Activated CD4-positive, CD25-positive, alpha-beta regulatory T cell treated with anti-CD3 and anti-CD28 coated beads, Interleukin-2, amount 50 U/mL, for 24 hours (primary cell): ENCODE measurements at regions not wholly inside any gene's neighbourhood (a gene's known extent, or its start where the extent isn't known, plus 50 kb on each side); places are given as distances from the start of the nearest gene placed in this dataset.
"Not testable (repeated sequence)": the region's sequence is repeated elsewhere in the genome, so short reads cannot be mapped to it uniquely, and the experiment has no call there.

ENCODE experiments used
- ATAC-seq, 2 donors: fragments of 150-1000 bp; cut with Tn5 transposase; one replicate each; pipeline ENCODE4 v1.10.0; 2021; ENCODE audit warnings: mild to moderate bottlenecking in 1 of 2, moderate library complexity in 1 of 2

GRCh38 chr1:157407917-157408525 is 144.3 kb downstream of the FCRL5 start:
- ATAC-seq, result no peak

- ATAC-seq, result no peak
Measured at GRCh38 chr1:157407367-157407766, 144.9 kb downstream of the FCRL5 start.

- ATAC-seq, result no peak
Measured at GRCh38 chr1:157405662-157406061, 146.7 kb downstream of the FCRL5 start.

GRCh38 chr1:157404614-157405013 is 147.7 kb downstream of the FCRL5 start:
- no peak for ATAC-seq

- no peak for ATAC-seq
Measured at GRCh38 chr1:157404063-157404501, 148.2 kb downstream of the FCRL5 start.

- no peak for ATAC-seq
Measured at GRCh38 chr1:157403608-157404007, 148.7 kb downstream of the FCRL5 start.

- ATAC-seq, result no peak
Measured at GRCh38 chr1:157403203-157403602, 149.1 kb downstream of the FCRL5 start.

- ATAC-seq, result no peak
Measured at GRCh38 chr1:157400766-157401165, 151.5 kb downstream of the FCRL5 start.

GRCh38 chr1:157399984-157400382 is 152.3 kb downstream of the FCRL5 start:
- ATAC-seq, result peak; percentile 25 to 48

GRCh38 chr1:157399343-157399983 is 152.9 kb downstream of the FCRL5 start:
- ATAC-seq, result no peak

GRCh38 chr1:157390651-157391050 is 161.7 kb downstream of the FCRL5 start:
- ATAC-seq, result no peak

GRCh38 chr1:157388057-157388456 is 164.3 kb downstream of the FCRL5 start:
- no peak for ATAC-seq

- no peak for ATAC-seq
Measured at GRCh38 chr1:157384258-157384657, 168.1 kb downstream of the FCRL5 start.

GRCh38 chr1:157382351-157382750 is 170.0 kb downstream of the FCRL5 start:
- no peak for ATAC-seq

- no peak for ATAC-seq
Measured at GRCh38 chr1:157380523-157380922, 171.8 kb downstream of the FCRL5 start.

- ATAC-seq, result not testable (repeated sequence)
Measured at GRCh38 chr1:157377280-157377713, 175.0 kb downstream of the FCRL5 start.

GRCh38 chr1:157376681-157377080 is 175.6 kb downstream of the FCRL5 start:
- no peak for ATAC-seq

GRCh38 chr1:157372311-157372710 is 180.0 kb downstream of the FCRL5 start:
- not testable (repeated sequence) for ATAC-seq

GRCh38 chr1:157371826-157372225 is 180.5 kb downstream of the FCRL5 start:
- ATAC-seq, result no peak

- no peak for ATAC-seq
Measured at GRCh38 chr1:157371221-157371620, 181.1 kb downstream of the FCRL5 start.

GRCh38 chr1:157370698-157371097 is 181.6 kb downstream of the FCRL5 start:
- ATAC-seq, result no peak

GRCh38 chr1:157369808-157370521 is 182.3 kb downstream of the FCRL5 start:
- peak in 1 of 2 donors; percentile 33 for ATAC-seq

GRCh38 chr1:157368941-157369340 is 183.4 kb downstream of the FCRL5 start:
- ATAC-seq, result not testable (repeated sequence)

GRCh38 chr1:157368363-157368762 is 184.0 kb downstream of the FCRL5 start:
- ATAC-seq, result no peak
